B cell (primary cell): ENCODE measurements at regions not wholly inside any gene's neighbourhood (a gene's known extent, or its start where the extent isn't known, plus 50 kb on each side); places are given as distances from the start of the nearest gene placed in this dataset.
A peak's percentile ranks its signal among the peaks of the same experiment; 100 is the strongest.
"Not testable (repeated sequence)": the region's sequence is repeated elsewhere in the genome, so short reads cannot be mapped to it uniquely, and the experiment has no call there.

Source experiments
- CTCF ChIP-seq: fragments of 200-600 bp; IDR thresholded peaks from one replicate; pipeline ENCODE4 v1.8.0; 2022; ENCODE audit warnings: antibody characterized with exemption, mild to moderate bottlenecking
- EZH2 ChIP-seq: IDR thresholded peaks from 2 replicates; pipeline ENCODE4 v1.6.1; 2012; ENCODE audit warnings: borderline replicate concordance, low read depth, mild to moderate bottlenecking, moderate library complexity, low read length; ENCODE audit not compliant: insufficient read depth, poor library complexity, severe bottlenecking

- TF ChIP-seq CTCF: peak; percentile 65
- TF ChIP-seq EZH2: not testable (repeated sequence)
These were observed 67.2 kb downstream of the CDRT15L2 start for GRCh38 chr17:20646661-20647272.
